ENCODE measurements at regions not wholly inside any gene's neighbourhood (a gene's known extent, or its start where the extent isn't known, plus 50 kb on each side); places are given as distances from the start of the nearest gene placed in this dataset.

DNA sequence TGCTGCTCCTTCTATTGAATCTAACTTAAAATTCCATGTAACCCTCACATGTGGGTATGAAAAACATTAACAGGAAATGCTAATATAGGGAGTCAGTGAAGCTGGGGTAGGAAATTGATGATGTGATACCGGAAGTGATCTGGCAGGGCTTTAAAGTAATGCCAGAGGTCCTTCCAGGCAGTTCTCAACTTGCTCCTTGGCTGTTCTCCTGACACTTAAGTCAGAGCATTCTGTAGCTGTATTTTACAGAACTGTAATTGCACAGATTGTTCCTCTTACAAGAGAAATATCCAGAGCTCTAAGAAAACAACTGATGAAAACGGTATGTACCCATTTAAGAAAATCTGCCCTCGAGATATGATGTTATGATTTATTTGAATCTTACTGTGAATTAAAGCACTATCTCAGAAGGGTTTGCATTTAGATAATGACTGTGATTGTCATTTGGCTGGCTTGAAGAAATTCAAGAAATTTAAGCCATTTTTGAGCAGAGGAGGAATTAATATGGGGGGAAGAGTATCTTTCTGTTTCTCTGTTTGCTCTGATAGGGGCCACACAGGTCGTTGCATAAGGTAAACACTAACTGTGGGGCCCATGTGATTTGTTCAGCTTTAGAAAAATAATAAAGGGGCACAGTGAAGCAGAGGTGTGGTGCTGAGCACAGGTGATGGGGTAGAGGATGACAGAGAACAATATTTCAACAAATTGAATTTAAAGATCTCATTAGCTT is 88.4 kb downstream of the BBS10 start:
- H3K27ac Mint-ChIP-seq: no peak overlapping the region
- no peaks in the 10 kb centered on the region for H3K27me3 ChIP-seq (ENCODE audit: control insufficient read depth in 2 of 2, insufficient read depth in 2 of 2, low read length in 2 of 2)
- intact Hi-C loops (cut with micrococcal nuclease): no loop called here

DNA sequence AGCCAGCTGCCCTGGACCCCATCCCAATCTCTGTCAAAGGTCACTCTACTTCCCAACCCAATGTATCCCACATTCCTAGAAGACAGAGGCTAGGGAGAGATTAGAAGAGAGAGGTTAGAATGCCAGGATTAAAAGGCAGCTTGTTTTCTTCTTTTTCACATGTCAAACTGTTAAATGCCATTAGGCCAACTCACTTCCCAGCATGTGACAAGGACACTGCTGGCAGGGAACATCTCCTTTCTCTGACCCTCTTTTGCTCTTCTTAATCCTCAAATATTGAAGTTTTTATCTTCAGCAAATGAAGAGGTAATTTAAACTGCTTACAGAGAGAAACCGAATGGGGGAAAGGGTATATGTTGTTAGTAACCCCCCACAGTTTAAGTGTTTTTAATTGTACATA is 89.1 kb downstream of the BBS10 start:
- Histone ChIP-seq H3K9me3 (ENCODE audit: control insufficient read depth in 2 of 3, low read length in 3 of 3) (no peaks in the 10 kb centered on the region), H3K36me3 (ENCODE audit: control insufficient read depth in 2 of 3, insufficient read depth in 3 of 3, low read length in 3 of 3) (no peaks in the 10 kb centered on the region), H3K27ac (ENCODE audit: low read depth, low read length) (no peak overlapping the region), H3K4me1 (ENCODE audit: control insufficient read depth in 2 of 2, insufficient read depth in 2 of 2, low read length in 2 of 2) (no peaks in the 10 kb centered on the region), H3K4me3 (ENCODE audit: low read length) (no peak overlapping the region), H3K27me3 (ENCODE audit: control insufficient read depth in 2 of 2, insufficient read depth in 2 of 2, low read length in 2 of 2) (no peaks in the 10 kb centered on the region)
- Mint-ChIP-seq H3K4me1 (peaks cover 0 to 4% (median 0%) of the 10 kb centered on the region in 7 donors), H3K27ac (no peak overlapping the region), H3K4me3 (no peak overlapping the region), H3K36me3 (no peaks in the 10 kb centered on the region), H3K27me3 (peaks cover 2 to 21% (median 12%) of the 10 kb centered on the region in 5 donors), H3K9me3 (peaks cover 0 to 3% (median 0%) of the 10 kb centered on the region in 11 donors)
- DNase-seq (no peak), ATAC-seq (no peak)
- ChIA-PET POLR2A (no interaction called here), CTCF (no interaction called here)
- intact Hi-C loops (cut with micrococcal nuclease): no loop called here

More for the DNA sequence above, 88.4 kb downstream of the BBS10 start:
- no peak overlapping the region for H3K4me3 Mint-ChIP-seq
- peaks cover 0 to 2% (median 0%) of the 10 kb centered on the region in 7 donors for H3K4me1 Mint-ChIP-seq
- H3K9me3 Mint-ChIP-seq: peaks cover 0 to 3% (median 0%) of the 10 kb centered on the region in 11 donors
- H3K36me3 Mint-ChIP-seq: no peaks in the 10 kb centered on the region
- H3K27me3 Mint-ChIP-seq: peaks cover 4 to 21% (median 13%) of the 10 kb centered on the region in 5 donors
- Histone ChIP-seq H3K36me3 (ENCODE audit: control insufficient read depth in 2 of 3, insufficient read depth in 3 of 3, low read length in 3 of 3) (no peaks in the 10 kb centered on the region), H3K4me1 (ENCODE audit: control insufficient read depth in 2 of 2, insufficient read depth in 2 of 2, low read length in 2 of 2) (no peaks in the 10 kb centered on the region), H3K27ac (ENCODE audit: low read depth, low read length) (no peak overlapping the region), H3K4me3 (ENCODE audit: low read length) (no peak overlapping the region), H3K9me3 (ENCODE audit: control insufficient read depth in 2 of 3, low read length in 3 of 3) (no peaks in the 10 kb centered on the region)
- CTCF ChIA-PET: interaction anchor here (0.6 to 0.7 kb wide), 2 partner anchors 142 to 429 kb away, joined by 3 read pairs; no protein-coding TSS in a partner anchor
- DNase-seq (no peak), ATAC-seq (no peak)
- POLR2A ChIA-PET: no interaction called here

DNA sequence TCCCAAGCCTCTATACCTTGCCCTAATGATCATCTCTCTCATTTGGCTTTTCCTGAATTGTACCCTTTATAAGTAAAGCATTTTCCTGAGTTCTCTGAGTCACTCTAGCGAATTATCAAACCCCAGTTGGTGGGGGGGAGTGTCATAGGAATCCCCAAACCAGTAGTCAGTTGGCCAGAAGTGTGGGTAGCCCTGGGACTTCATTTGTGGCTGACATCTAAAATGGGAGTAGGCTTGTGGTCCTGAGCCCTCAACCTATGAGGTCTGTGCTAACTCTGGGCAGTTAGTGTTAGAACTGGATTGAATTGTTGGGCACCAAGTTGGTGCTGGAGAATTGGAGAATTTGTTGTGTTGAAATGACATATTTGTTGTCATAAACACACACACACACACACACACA is 91.3 kb downstream of the BBS10 start:
- Histone ChIP-seq H3K27me3 (ENCODE audit: control insufficient read depth in 2 of 2, insufficient read depth in 2 of 2, low read length in 2 of 2) (no peaks in the 10 kb centered on the region), H3K36me3 (ENCODE audit: control insufficient read depth in 2 of 3, insufficient read depth in 3 of 3, low read length in 3 of 3) (no peaks in the 10 kb centered on the region), H3K9me3 (ENCODE audit: control insufficient read depth in 2 of 3, low read length in 3 of 3) (no peaks in the 10 kb centered on the region), H3K4me3 (ENCODE audit: low read length) (no peak overlapping the region), H3K27ac (ENCODE audit: low read depth, low read length) (no peak overlapping the region), H3K4me1 (ENCODE audit: control insufficient read depth in 2 of 2, insufficient read depth in 2 of 2, low read length in 2 of 2) (no peaks in the 10 kb centered on the region)
- ChIA-PET POLR2A (no interaction called here), CTCF (no interaction called here)
- no peak for ATAC-seq
- H3K4me3 Mint-ChIP-seq: no peak overlapping the region
- intact Hi-C loops (cut with micrococcal nuclease): no loop called here
- H3K4me1 Mint-ChIP-seq: peaks cover 0 to 4% (median 0%) of the 10 kb centered on the region in 7 donors
- peaks cover 0 to 1% (median 0%) of the 10 kb centered on the region in 11 donors for H3K9me3 Mint-ChIP-seq
- peaks cover 0 to 10% (median 2%) of the 10 kb centered on the region in 5 donors for H3K27me3 Mint-ChIP-seq
- no peak overlapping the region for H3K27ac Mint-ChIP-seq
- no peak for DNase-seq
- H3K36me3 Mint-ChIP-seq: no peaks in the 10 kb centered on the region

DNA sequence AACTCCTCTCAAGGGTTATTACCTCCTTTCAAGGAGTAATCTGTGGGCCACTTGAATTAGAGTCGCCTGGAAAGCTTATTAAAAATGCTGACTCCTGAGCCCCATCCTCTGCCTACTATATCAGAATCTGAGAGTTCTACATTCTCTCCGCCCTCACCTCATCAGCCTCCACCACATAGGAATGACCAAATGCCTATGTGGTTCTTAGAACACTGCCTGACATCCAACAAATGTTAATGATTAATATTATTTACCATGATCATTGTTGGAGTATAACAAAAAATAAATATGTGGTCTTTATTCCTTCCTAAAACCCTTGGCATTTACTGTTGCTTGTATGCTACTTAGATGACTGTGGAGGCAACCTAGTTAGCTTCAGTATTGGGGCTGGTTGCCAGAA is 91.9 kb downstream of the BBS10 start:
- ChIA-PET POLR2A (no interaction called here), CTCF (no interaction called here)
- H3K36me3 Mint-ChIP-seq: no peaks in the 10 kb centered on the region
- ATAC-seq (no peak), DNase-seq (no peak)
- H3K4me3 Mint-ChIP-seq: no peak overlapping the region
- Histone ChIP-seq H3K36me3 (ENCODE audit: control insufficient read depth in 2 of 3, insufficient read depth in 3 of 3, low read length in 3 of 3) (no peaks in the 10 kb centered on the region), H3K4me3 (ENCODE audit: low read length) (no peak overlapping the region), H3K4me1 (ENCODE audit: control insufficient read depth in 2 of 2, insufficient read depth in 2 of 2, low read length in 2 of 2) (no peaks in the 10 kb centered on the region), H3K27ac (ENCODE audit: low read depth, low read length) (no peak overlapping the region), H3K9me3 (ENCODE audit: control insufficient read depth in 2 of 3, low read length in 3 of 3) (no peaks in the 10 kb centered on the region), H3K27me3 (ENCODE audit: control insufficient read depth in 2 of 2, insufficient read depth in 2 of 2, low read length in 2 of 2) (no peaks in the 10 kb centered on the region)
- peaks cover 0 to 4% (median 0%) of the 10 kb centered on the region in 7 donors for H3K4me1 Mint-ChIP-seq
- intact Hi-C loops (cut with micrococcal nuclease): no loop called here
- H3K27ac Mint-ChIP-seq: no peak overlapping the region
- peaks cover 0 to 6% (median 0%) of the 10 kb centered on the region in 5 donors for H3K27me3 Mint-ChIP-seq
- H3K9me3 Mint-ChIP-seq: no peaks in the 10 kb centered on the region

DNA sequence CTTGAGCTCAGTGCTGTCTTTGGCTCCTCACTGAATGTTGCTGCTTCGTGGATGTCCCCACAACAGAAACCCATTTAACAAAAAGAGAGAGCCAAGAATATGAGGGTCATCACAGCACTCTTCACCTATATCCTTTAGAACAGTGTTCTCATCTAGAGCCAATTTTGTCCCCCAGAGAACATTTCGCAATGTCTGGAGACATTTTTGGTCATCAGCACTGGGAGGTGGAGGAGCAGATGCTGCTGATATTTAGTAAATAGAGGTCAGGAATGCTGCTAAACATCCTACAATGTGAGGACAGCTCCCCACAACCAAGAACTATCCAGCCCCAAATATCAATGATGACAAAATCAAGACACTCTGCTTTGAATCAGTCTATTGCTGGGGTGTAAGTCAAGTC is 92.5 kb downstream of the BBS10 start:
- intact Hi-C loops (cut with micrococcal nuclease): no loop called here
- ChIA-PET CTCF (no interaction called here), POLR2A (no interaction called here)
- H3K27me3 Mint-ChIP-seq: peaks cover 0 to 10% (median 0%) of the 10 kb centered on the region in 5 donors
- Histone ChIP-seq H3K27ac (ENCODE audit: low read depth, low read length) (no peak overlapping the region), H3K4me1 (ENCODE audit: control insufficient read depth in 2 of 2, insufficient read depth in 2 of 2, low read length in 2 of 2) (no peaks in the 10 kb centered on the region), H3K27me3 (ENCODE audit: control insufficient read depth in 2 of 2, insufficient read depth in 2 of 2, low read length in 2 of 2) (no peaks in the 10 kb centered on the region), H3K36me3 (ENCODE audit: control insufficient read depth in 2 of 3, insufficient read depth in 3 of 3, low read length in 3 of 3) (no peaks in the 10 kb centered on the region), H3K4me3 (ENCODE audit: low read length) (no peak overlapping the region), H3K9me3 (ENCODE audit: control insufficient read depth in 2 of 3, low read length in 3 of 3) (no peaks in the 10 kb centered on the region)
- no peak for DNase-seq
- H3K4me1 Mint-ChIP-seq: peaks cover 0 to 4% (median 0%) of the 10 kb centered on the region in 7 donors
- H3K27ac Mint-ChIP-seq: no peak overlapping the region
- no peak overlapping the region for H3K4me3 Mint-ChIP-seq
- no peaks in the 10 kb centered on the region for H3K36me3 Mint-ChIP-seq
- H3K9me3 Mint-ChIP-seq: no peaks in the 10 kb centered on the region
- no peak for ATAC-seq

DNA sequence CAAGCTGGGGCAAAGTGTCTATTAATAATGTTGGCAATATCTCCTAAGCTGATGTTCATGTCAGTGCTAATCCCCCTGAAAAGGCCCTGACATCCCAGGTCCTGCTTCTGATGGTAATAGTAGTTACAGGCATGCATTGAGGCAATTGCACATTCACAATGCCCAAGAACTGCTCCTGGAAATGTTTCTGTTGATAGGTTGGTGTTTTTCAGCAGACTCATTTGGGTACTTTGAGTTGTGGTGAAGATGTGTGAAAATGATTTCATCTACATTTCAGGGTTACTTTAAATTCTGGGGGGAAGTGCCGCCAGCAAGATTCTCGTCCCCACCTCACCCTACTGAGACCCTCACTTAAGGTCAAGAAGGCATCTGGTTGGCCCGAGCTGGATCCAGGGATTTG is 92.9 kb downstream of the BBS10 start:
- Histone ChIP-seq H3K4me1 (ENCODE audit: control insufficient read depth in 2 of 2, insufficient read depth in 2 of 2, low read length in 2 of 2) (no peaks in the 10 kb centered on the region), H3K9me3 (ENCODE audit: control insufficient read depth in 2 of 3, low read length in 3 of 3) (no peaks in the 10 kb centered on the region), H3K27ac (ENCODE audit: low read depth, low read length) (no peak overlapping the region), H3K27me3 (ENCODE audit: control insufficient read depth in 2 of 2, insufficient read depth in 2 of 2, low read length in 2 of 2) (no peaks in the 10 kb centered on the region), H3K4me3 (ENCODE audit: low read length) (no peak overlapping the region), H3K36me3 (ENCODE audit: control insufficient read depth in 2 of 3, insufficient read depth in 3 of 3, low read length in 3 of 3) (no peaks in the 10 kb centered on the region)
- ATAC-seq: no peak
- H3K27me3 Mint-ChIP-seq: peaks cover 0 to 10% (median 0%) of the 10 kb centered on the region in 5 donors
- no peak overlapping the region for H3K4me3 Mint-ChIP-seq
- no peak for DNase-seq
- no peaks in the 10 kb centered on the region for H3K9me3 Mint-ChIP-seq
- no peak overlapping the region for H3K27ac Mint-ChIP-seq
- POLR2A ChIA-PET: no interaction called here
- no peaks in the 10 kb centered on the region for H3K36me3 Mint-ChIP-seq
- CTCF ChIA-PET: no interaction called here
- intact Hi-C loops (cut with micrococcal nuclease): no loop called here
- H3K4me1 Mint-ChIP-seq: peaks cover 0 to 4% (median 0%) of the 10 kb centered on the region in 7 donors

DNA sequence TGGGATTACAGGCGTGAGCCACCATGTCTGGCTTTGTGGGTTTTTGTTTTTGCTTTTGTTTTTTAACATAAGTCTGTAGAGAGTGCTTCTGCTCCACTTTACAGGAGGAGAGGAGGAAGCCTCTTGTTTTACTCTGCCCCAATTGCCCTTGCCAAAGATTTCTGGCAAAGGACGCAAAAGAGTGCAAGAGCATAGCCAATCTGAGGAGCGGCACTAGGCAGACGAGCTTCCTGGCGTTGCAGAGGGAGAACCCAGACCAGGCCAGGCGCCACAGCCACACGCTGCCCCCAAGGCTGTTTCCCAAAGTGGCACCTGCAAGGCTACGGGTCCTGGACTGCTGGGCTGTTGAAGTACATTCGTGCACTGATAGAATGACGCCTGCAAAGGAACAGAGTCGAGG is 96.2 kb downstream of the BBS10 start:
- CTCF ChIA-PET: no interaction called here
- intact Hi-C loops (cut with micrococcal nuclease): no loop called here
- no peaks in the 10 kb centered on the region for H3K4me1 ChIP-seq (ENCODE audit: control insufficient read depth in 2 of 2, insufficient read depth in 2 of 2, low read length in 2 of 2)
- DNase-seq (no peak), ATAC-seq (no peak)
- no peak overlapping the region for H3K27ac ChIP-seq (ENCODE audit: low read depth, low read length)
- H3K36me3 ChIP-seq (ENCODE audit: control insufficient read depth in 2 of 3, insufficient read depth in 3 of 3, low read length in 3 of 3): no peaks in the 10 kb centered on the region
- Mint-ChIP-seq H3K36me3 (no peaks in the 10 kb centered on the region), H3K9me3 (no peaks in the 10 kb centered on the region), H3K27me3 (peaks cover 0 to 10% (median 4%) of the 10 kb centered on the region in 5 donors), H3K4me3 (no peak overlapping the region), H3K27ac (no peak overlapping the region), H3K4me1 (peaks cover 0 to 2% (median 0%) of the 10 kb centered on the region in 7 donors)
- no peaks in the 10 kb centered on the region for H3K27me3 ChIP-seq (ENCODE audit: control insufficient read depth in 2 of 2, insufficient read depth in 2 of 2, low read length in 2 of 2)
- no peak overlapping the region for H3K4me3 ChIP-seq (ENCODE audit: low read length)
- no peaks in the 10 kb centered on the region for H3K9me3 ChIP-seq (ENCODE audit: control insufficient read depth in 2 of 3, low read length in 3 of 3)
- POLR2A ChIA-PET: no interaction called here
